IMR-90 (cell line): ENCODE measurements at regions not wholly inside any gene's neighbourhood (a gene's known extent, or its start where the extent isn't known, plus 50 kb on each side); places are given as distances from the start of the nearest gene placed in this dataset.

ENCODE experiments used
- ATAC-seq: fragments of 200-7000 bp; cut with Tn5 transposase; 2 replicates; pipeline ENCODE4 v1.9.1; 2020; ENCODE audit warnings: low read depth, mild to moderate bottlenecking, moderate library complexity
- BruUV-seq: library from RNA; stranded (reverse); fragments of 400-500 nt; replicated peaks from 2 replicates; lab custom pipeline; 2021; lab: Mats Ljungman, UMichigan
- CTCF ChIA-PET: fragments of 300-600 bp; formaldehyde crosslinking; extraction: SDS; loops from one replicate; lab custom pipeline; 2021; ENCODE audit warnings: antibody characterized with exemption; lab: Yijun Ruan, JAX
- POLR2A ChIA-PET: fragments of 300-600 bp; sonication (Branson Sonifier 250); formaldehyde crosslinking; loops from one replicate; lab custom pipeline; 2022; ENCODE audit warnings: antibody characterized with exemption; ENCODE audit not compliant: unreplicated experiment; lab: Charles Lee
- DNase-seq: peaks from one replicate; pipeline ENCODE4 v3.0.0; 2013
- H2AFZ ChIP-seq: replicated peaks from 2 replicates; pipeline ENCODE3; 2013; ENCODE audit warnings: low read length, mild to moderate bottlenecking; ENCODE audit not compliant: poor library complexity
- H2AK5ac ChIP-seq: 2 replicates; pipeline ENCODE4 v1.6.1; 2013; ENCODE audit warnings: low read depth, low read length, inconsistent platforms
- H2AK9ac ChIP-seq: replicated peaks from 2 replicates; pipeline ENCODE3; 2013; ENCODE audit warnings: mild to moderate bottlenecking, low read depth, low read length, moderate library complexity; ENCODE audit not compliant: poor library complexity
- H2BK120ac ChIP-seq: 2 replicates; pipeline ENCODE4 v1.6.1; 2013; ENCODE audit warnings: low read depth, low read length, inconsistent platforms
- H2BK15ac ChIP-seq: 3 replicates; pipeline ENCODE4 v1.6.1; 2013; ENCODE audit warnings: low read depth, low read length, inconsistent platforms
- H2BK20ac ChIP-seq: 2 replicates; pipeline ENCODE4 v1.6.1; 2013; ENCODE audit warnings: low read depth, mild to moderate bottlenecking, inconsistent platforms, low read length, moderate library complexity
- H2BK5ac ChIP-seq: 2 replicates; pipeline ENCODE4 v1.6.1; 2013; ENCODE audit warnings: mild to moderate bottlenecking, low read depth, low read length, inconsistent platforms; ENCODE audit not compliant: poor library complexity, severe bottlenecking
- H3K14ac ChIP-seq: replicated peaks from 2 replicates; pipeline ENCODE4 v1.6.1; 2013; ENCODE audit warnings: low read depth, low read length, inconsistent platforms
- H3K18ac ChIP-seq: 2 replicates; pipeline ENCODE4 v1.6.1; 2013; ENCODE audit warnings: low read depth, low read length, control low read depth
- H3K23ac ChIP-seq: 2 replicates; pipeline ENCODE4 v1.6.1; 2013; ENCODE audit warnings: low read depth, low read length, inconsistent platforms
- H3K27ac ChIP-seq: 2 replicates; pipeline ENCODE4 v1.5.1; 2013; ENCODE audit warnings: mild to moderate bottlenecking, control low read depth, low read length; ENCODE audit not compliant: insufficient read depth
- H3K27me3 ChIP-seq: 2 replicates; pipeline ENCODE4 v1.6.1; 2013; ENCODE audit warnings: low read length; ENCODE audit not compliant: control insufficient read depth, insufficient read depth
- H3K36me3 ChIP-seq: 2 replicates; pipeline ENCODE4 v1.6.1; 2013; ENCODE audit warnings: low read length, mixed read lengths; ENCODE audit not compliant: control insufficient read depth, insufficient read depth
- H3K4ac ChIP-seq: 2 replicates; pipeline ENCODE4 v1.6.1; 2013; ENCODE audit warnings: low read depth, low read length, inconsistent platforms
- H3K4me1 ChIP-seq: 2 replicates; pipeline ENCODE4 v1.6.1; 2013; ENCODE audit warnings: low read length, mixed read lengths; ENCODE audit not compliant: control insufficient read depth, insufficient read depth
- H3K4me2 ChIP-seq: 2 replicates; pipeline ENCODE4 v1.6.1; 2013; ENCODE audit warnings: low read depth, mild to moderate bottlenecking, control low read depth, low read length, moderate library complexity
- H3K4me3 ChIP-seq: 2 replicates; pipeline ENCODE4 v1.5.1; 2013; ENCODE audit warnings: low read depth, mild to moderate bottlenecking, control low read depth, low read length, moderate library complexity; ENCODE audit not compliant: insufficient read depth
- H3K56ac ChIP-seq: 2 replicates; pipeline ENCODE4 v1.6.1; 2013; ENCODE audit warnings: low read length, inconsistent platforms; ENCODE audit not compliant: insufficient read depth; ENCODE audit errors: extremely low read depth
- H3K79me1 ChIP-seq, 2 experiments: 2 replicates each; pipeline ENCODE4 v1.6.1; 2013; ENCODE audit warnings: low read length in 2 of 2, inconsistent platforms in 1 of 2, low read depth in 1 of 2
- H3K9ac ChIP-seq: 2 replicates; pipeline ENCODE4 v1.6.1; 2013; ENCODE audit warnings: low read depth, low read length, control low read depth
- H3K9me1 ChIP-seq: 2 replicates; pipeline ENCODE4 v1.6.1; 2013; ENCODE audit warnings: low read length, inconsistent platforms; ENCODE audit not compliant: insufficient read depth
- H3K9me3 ChIP-seq: 2 replicates; pipeline ENCODE4 v1.6.1; 2013; ENCODE audit warnings: low read length; ENCODE audit not compliant: control insufficient read depth, insufficient read depth
- H4K20me1 ChIP-seq: 2 replicates; pipeline ENCODE4 v1.6.1; 2013; ENCODE audit warnings: low read length, inconsistent platforms; ENCODE audit not compliant: insufficient read depth
- H4K5ac ChIP-seq: 2 replicates; pipeline ENCODE4 v1.6.1; 2013; ENCODE audit warnings: mild to moderate bottlenecking, low read depth, low read length, control low read depth
- H4K8ac ChIP-seq, 2 experiments: 2 replicates each; pipeline ENCODE4 v1.6.1; 2013; ENCODE audit warnings: low read depth in 2 of 2, low read length in 2 of 2, control low read depth in 1 of 2, inconsistent platforms in 1 of 2
- H4K91ac ChIP-seq: 2 replicates; pipeline ENCODE4 v1.6.1; 2013; ENCODE audit warnings: low read depth, low read length, inconsistent platforms; ENCODE audit not compliant: insufficient read depth
- BHLHE40 ChIP-seq: fragments of 150-350 bp; IDR thresholded peaks from 2 replicates; pipeline ENCODE4 v1.6.1; 2016; ENCODE audit warnings: mild to moderate bottlenecking, low read depth, low read length
- CEBPB ChIP-seq: IDR thresholded peaks from 2 replicates; pipeline ENCODE4 v1.6.1; 2012; ENCODE audit warnings: low read depth, low read length, improper control_type of control experiment
- CHD1 ChIP-seq: IDR thresholded peaks from 2 replicates; pipeline ENCODE4 v1.6.1; 2012; ENCODE audit warnings: low read depth, low read length, improper control_type of control experiment
- FOS ChIP-seq: fragments of 150-350 bp; IDR thresholded peaks from 2 replicates; pipeline ENCODE4 v1.6.1; 2016; ENCODE audit warnings: low read depth, low read length
- MAFK ChIP-seq: IDR thresholded peaks from 2 replicates; pipeline ENCODE4 v1.6.1; 2012; ENCODE audit warnings: low read depth, low read length, improper control_type of control experiment
- MAZ ChIP-seq: IDR thresholded peaks from 2 replicates; pipeline ENCODE4 v1.6.1; 2012; ENCODE audit warnings: low read depth, mild to moderate bottlenecking, low read length, improper control_type of control experiment, moderate library complexity, borderline replicate concordance
- MXI1 ChIP-seq: IDR thresholded peaks from 2 replicates; pipeline ENCODE4 v1.6.1; 2012; ENCODE audit warnings: low read depth, mild to moderate bottlenecking, low read length, moderate library complexity, borderline replicate concordance
- NFE2L2 ChIP-seq: fragments of 150-350 bp; IDR thresholded peaks from 2 replicates; pipeline ENCODE4 v1.6.1; 2016; ENCODE audit warnings: low read depth, mild to moderate bottlenecking, low read length
- POLR2A ChIP-seq: IDR thresholded peaks from 2 replicates; pipeline ENCODE4 v1.6.1; 2012; ENCODE audit warnings: mild to moderate bottlenecking, low read depth, low read length
- RAD21 ChIP-seq: IDR thresholded peaks from 2 replicates; pipeline ENCODE4 v1.6.1; 2012; ENCODE audit warnings: low read length, improper control_type of control experiment
- RCOR1 ChIP-seq: IDR thresholded peaks from 2 replicates; pipeline ENCODE4 v1.6.1; 2012; ENCODE audit warnings: mild to moderate bottlenecking, low read length, improper control_type of control experiment; ENCODE audit not compliant: insufficient replicate concordance
- RFX5 ChIP-seq: IDR thresholded peaks from 2 replicates; pipeline ENCODE4 v1.8.0; 2012; ENCODE audit warnings: low read depth, mild to moderate bottlenecking, low read length, moderate library complexity
- SMC3 ChIP-seq: fragments of 150-350 bp; IDR thresholded peaks from 2 replicates; pipeline ENCODE4 v1.6.1; 2016; ENCODE audit warnings: low read depth, mild to moderate bottlenecking, antibody characterized with exemption, low read length, moderate library complexity
- USF2 ChIP-seq: fragments of 150-350 bp; IDR thresholded peaks from 2 replicates; pipeline ENCODE4 v1.6.1; 2017; ENCODE audit warnings: mild to moderate bottlenecking, antibody characterized with exemption, low read length, low read depth
- WGBS, 2 experiments: methylation state at CpG; one replicate each; pipeline versions ENCODE4 v1.1.5 to v1.1.7; 2013; ENCODE audit warnings: missing lambda C conversion rate in 2 of 2; ENCODE audit not compliant: insufficient read length in 1 of 2; ENCODE audit errors: extremely low coverage in 2 of 2; 5-methylcytosine and 5-hydroxymethylcytosine counted together
- dilution Hi-C: fragments of 300-500 bp; cut with HindIII; formaldehyde crosslinking; loops from one replicate; pipeline ENCODE4 v1.14.3; 2018; ENCODE audit warnings: low sequenced_read_pairs; ENCODE audit not compliant: unreplicated experiment
- in situ Hi-C: fragments of 300-500 bp; cut with MboI; formaldehyde crosslinking; loops from 3 replicates; pipeline ENCODE4 v1.14.3; 2019; ENCODE audit warnings: low sequenced_read_pairs, inconsistent platforms, mixed read lengths
- intact Hi-C: fragments of 100-400 bp; cut with micrococcal nuclease; formaldehyde crosslinking; loops from 2 replicates; pipeline ENCODE4 v1.10.0; 2022

- Histone ChIP-seq H3K23ac (no peak overlapping the region), H4K91ac (no peak overlapping the region), H2BK5ac (no peak overlapping the region), H3K18ac (no peak overlapping the region), H3K36me3 (no peaks in the 10 kb centered on the region), H3K27ac (no peak overlapping the region), H3K56ac (no peak overlapping the region), H2AK5ac (no peak overlapping the region), H3K9ac (no peak overlapping the region), H3K9me3 (peaks cover 24% of the 10 kb centered on the region), H4K5ac (no peak overlapping the region), H2AK9ac (no peak overlapping the region), H3K4me3 (no peak overlapping the region), H2BK120ac (no peak overlapping the region), H3K4me2 (no peak overlapping the region), H2AFZ (no peak overlapping the region), H2BK15ac (no peak overlapping the region), H2BK20ac (no peak overlapping the region), H4K20me1 (no peaks in the 10 kb centered on the region), H3K14ac (no peak overlapping the region), H3K9me1 (no peaks in the 10 kb centered on the region), H3K79me1 (no peaks in the 10 kb centered on the region), H3K4me1 (no peaks in the 10 kb centered on the region), H3K27me3 (no peaks in the 10 kb centered on the region), H3K4ac (no peak overlapping the region), H4K8ac (no peak overlapping the region)
- in situ Hi-C loops (no loop called here), intact Hi-C loops (no loop called here), dilution Hi-C loops (no loop called here)
- ChIA-PET POLR2A (no interaction called here), CTCF (no interaction called here)
- WGBS, 2 experiments: 65% methylated on average over 2 of the region's 12 CpGs; no CpG with 5 or more reads in 1 of the 2 experiments
- no TSS peak for BruUV-seq
- TF ChIP-seq RCOR1: no peak
- TF ChIP-seq MXI1: no peak
- TF ChIP-seq USF2: no peak
- TF ChIP-seq NFE2L2: no peak
- TF ChIP-seq CEBPB: no peak
- TF ChIP-seq MAZ: no peak
- TF ChIP-seq SMC3: no peak
- no peak for TF ChIP-seq CHD1
- TF ChIP-seq RFX5: no peak
- no peak for TF ChIP-seq RAD21
- no peak for TF ChIP-seq BHLHE40
- TF ChIP-seq MAFK: no peak
- no peak for TF ChIP-seq POLR2A
- TF ChIP-seq FOS: no peak
- DNase-seq (no peak), ATAC-seq (no peak)
Measured at GRCh38 chr18:77990131-77990530, 740.5 kb downstream of the GALR1 start.
